HepG2 (cell line): ENCODE measurements at regions not wholly inside any gene's neighbourhood (a gene's known extent, or its start where the extent isn't known, plus 50 kb on each side); places are given as distances from the start of the nearest gene placed in this dataset.

Experiments
- ATF1 ChIP-seq: IDR thresholded peaks from 2 replicates; pipeline ENCODE4 v1.6.1; 2016; ENCODE audit warnings: mild to moderate bottlenecking, control low read depth
- RAD51 ChIP-seq: fragments of 450-650 bp; IDR thresholded peaks from 2 replicates; pipeline ENCODE4 v1.6.1; 2016; ENCODE audit warnings: borderline replicate concordance
- SUZ12 ChIP-seq: fragments of 150-350 bp; IDR thresholded peaks from 2 replicates; pipeline ENCODE4 v1.6.1; 2014; ENCODE audit warnings: low read depth, low read length

GRCh38 chr13:73216381-73216831 lies 157.6 kb downstream of the KLF5 start:
- no peak for TF ChIP-seq RAD51
- no peak for TF ChIP-seq SUZ12
- TF ChIP-seq ATF1 (CRISPR knock-in tag): no peak
